ENCODE measurements at regions not wholly inside any gene's neighbourhood (a gene's known extent, or its start where the extent isn't known, plus 50 kb on each side); places are given as distances from the start of the nearest gene placed in this dataset.
"Not testable (repeated sequence)": the region's sequence is repeated elsewhere in the genome, so short reads cannot be mapped to it uniquely, and the experiment has no call there.

GRCh38 chr12:9412459-9412858 lies 195.3 kb downstream of the KLRB1 start:
- not testable (repeated sequence) for DNase-seq

- not testable (repeated sequence) for DNase-seq
These were observed 196.0 kb downstream of the KLRB1 start for GRCh38 chr12:9411616-9412268.

GRCh38 chr12:9407425-9407748 lies 199.2 kb upstream of the PZP start:
- DNase-seq = not testable (repeated sequence)

- DNase-seq = no peak
These were observed 198.6 kb upstream of the PZP start for GRCh38 chr12:9406564-9407424.

GRCh38 chr12:9405886-9406563 lies 197.8 kb upstream of the PZP start:
- DNase-seq = no peak

GRCh38 chr12:9404469-9405260 lies 196.5 kb upstream of the PZP start:
- no peak for DNase-seq

- DNase-seq = no peak
These were observed 195.8 kb upstream of the PZP start for GRCh38 chr12:9404031-9404430.

GRCh38 chr12:9402432-9403040 lies 194.3 kb upstream of the PZP start:
- not testable (repeated sequence) for DNase-seq

- not testable (repeated sequence) for DNase-seq
These were observed 188.2 kb upstream of the PZP start for GRCh38 chr12:9396367-9396766.

- not testable (repeated sequence) for DNase-seq
These were observed 187.0 kb upstream of the PZP start for GRCh38 chr12:9395220-9395619.

GRCh38 chr12:9392842-9393241 lies 184.6 kb upstream of the PZP start:
- DNase-seq = no peak

GRCh38 chr12:9391815-9392214 lies 183.6 kb upstream of the PZP start:
- no peak for DNase-seq

GRCh38 chr12:9390761-9391160 lies 182.6 kb upstream of the PZP start:
- DNase-seq = no peak

- no peak for DNase-seq
These were observed 181.6 kb upstream of the PZP start for GRCh38 chr12:9389796-9390195.

GRCh38 chr12:9388379-9388778 lies 180.2 kb upstream of the PZP start:
- no peak for DNase-seq

- no peak for DNase-seq
These were observed 179.3 kb upstream of the PZP start for GRCh38 chr12:9387450-9387849.

GRCh38 chr12:9383585-9383984 lies 175.4 kb upstream of the PZP start:
- DNase-seq = no peak

GRCh38 chr12:9381619-9382018 lies 173.4 kb upstream of the PZP start:
- DNase-seq = no peak

- no peak for DNase-seq
These were observed 172.5 kb upstream of the PZP start for GRCh38 chr12:9380650-9381049.

GRCh38 chr12:9379023-9379742 lies 171.0 kb upstream of the PZP start:
- DNase-seq = no peak

GRCh38 chr12:9378430-9378835 lies 170.2 kb upstream of the PZP start:
- DNase-seq = no peak

Measured in muscle of back (tissue), 3 donors.